Osteocyte (in vitro differentiated cells): ENCODE measurements at regions not wholly inside any gene's neighbourhood (a gene's known extent, or its start where the extent isn't known, plus 50 kb on each side); places are given as distances from the start of the nearest gene placed in this dataset.

Source experiments
- DNase-seq: peaks from one replicate; pipeline ENCODE4 v3.0.0; 2021; ENCODE audit warnings: mixed read lengths; ENCODE audit not compliant: unreplicated experiment; ENCODE audit errors: extremely low spot score
- H3K27ac Mint-ChIP-seq: one replicate; pipeline ENCODE4 v1.8.0; 2021; ENCODE audit warnings: mild to moderate bottlenecking, mixed read lengths; ENCODE audit not compliant: unreplicated experiment
- H3K27me3 Mint-ChIP-seq: one replicate; pipeline ENCODE4 v1.8.0; 2021; ENCODE audit warnings: mixed read lengths; ENCODE audit not compliant: unreplicated experiment
- H3K36me3 Mint-ChIP-seq: one replicate; pipeline ENCODE4 v1.8.0; 2021; ENCODE audit warnings: mixed read lengths; ENCODE audit not compliant: unreplicated experiment
- H3K4me1 Mint-ChIP-seq: one replicate; pipeline ENCODE4 v1.8.0; 2021; ENCODE audit warnings: mixed read lengths; ENCODE audit not compliant: unreplicated experiment
- H3K4me3 Mint-ChIP-seq: one replicate; pipeline ENCODE4 v1.8.0; 2021; ENCODE audit warnings: mild to moderate bottlenecking, moderate library complexity, mixed read lengths; ENCODE audit not compliant: unreplicated experiment
- H3K9me3 Mint-ChIP-seq: one replicate; pipeline ENCODE4 v1.8.0; 2021; ENCODE audit warnings: mixed read lengths; ENCODE audit not compliant: unreplicated experiment
- TF ChIP-seq, protein P1 (sequence below): fragments of 200-600 bp; sonication (generic); IDR thresholded peaks from 2 replicates; pipeline ENCODE4 v1.5.0; 2021; ENCODE audit warnings: antibody characterized with exemption, mild to moderate bottlenecking, moderate library complexity

- H3K4me3 Mint-ChIP-seq: no peak overlapping the region
- H3K27ac Mint-ChIP-seq: no peak overlapping the region
- no peak for DNase-seq
- TF ChIP-seq, protein P1, sequence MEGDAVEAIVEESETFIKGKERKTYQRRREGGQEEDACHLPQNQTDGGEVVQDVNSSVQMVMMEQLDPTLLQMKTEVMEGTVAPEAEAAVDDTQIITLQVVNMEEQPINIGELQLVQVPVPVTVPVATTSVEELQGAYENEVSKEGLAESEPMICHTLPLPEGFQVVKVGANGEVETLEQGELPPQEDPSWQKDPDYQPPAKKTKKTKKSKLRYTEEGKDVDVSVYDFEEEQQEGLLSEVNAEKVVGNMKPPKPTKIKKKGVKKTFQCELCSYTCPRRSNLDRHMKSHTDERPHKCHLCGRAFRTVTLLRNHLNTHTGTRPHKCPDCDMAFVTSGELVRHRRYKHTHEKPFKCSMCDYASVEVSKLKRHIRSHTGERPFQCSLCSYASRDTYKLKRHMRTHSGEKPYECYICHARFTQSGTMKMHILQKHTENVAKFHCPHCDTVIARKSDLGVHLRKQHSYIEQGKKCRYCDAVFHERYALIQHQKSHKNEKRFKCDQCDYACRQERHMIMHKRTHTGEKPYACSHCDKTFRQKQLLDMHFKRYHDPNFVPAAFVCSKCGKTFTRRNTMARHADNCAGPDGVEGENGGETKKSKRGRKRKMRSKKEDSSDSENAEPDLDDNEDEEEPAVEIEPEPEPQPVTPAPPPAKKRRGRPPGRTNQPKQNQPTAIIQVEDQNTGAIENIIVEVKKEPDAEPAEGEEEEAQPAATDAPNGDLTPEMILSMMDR: no peak
- H3K9me3 Mint-ChIP-seq: no peaks in the 10 kb centered on the region
- H3K36me3 Mint-ChIP-seq: no peaks in the 10 kb centered on the region
- no peaks in the 10 kb centered on the region for H3K4me1 Mint-ChIP-seq
- no peaks in the 10 kb centered on the region for H3K27me3 Mint-ChIP-seq
Observed at GRCh38 chr2:21310493-21310892, 186.7 kb downstream of the TDRD15 start.

DNA sequence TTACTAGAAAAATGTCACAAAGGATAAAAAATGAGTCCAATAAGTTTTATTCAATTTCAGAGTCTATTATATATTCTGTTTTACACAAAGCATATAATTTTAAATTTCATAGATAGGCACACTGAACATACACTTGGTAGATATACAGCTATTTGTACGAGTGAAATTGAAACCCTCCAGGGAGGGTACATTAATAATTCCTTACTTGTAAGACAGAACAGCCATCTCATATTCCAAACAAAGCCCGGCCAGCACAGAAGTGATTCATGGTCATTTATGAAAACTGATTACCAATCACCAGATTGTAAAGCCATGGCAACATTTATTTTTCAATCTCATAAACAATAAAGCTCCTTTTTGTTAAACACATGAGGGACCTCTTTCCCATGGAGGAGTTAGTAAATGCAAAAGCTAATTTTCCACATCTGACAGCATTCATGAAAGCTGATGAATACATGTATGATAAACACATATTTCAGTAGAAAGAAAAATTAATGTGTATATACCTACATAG lies 190.6 kb downstream of the TDRD15 start:
- Mint-ChIP-seq H3K27me3 (peaks cover 11% of the 10 kb centered on the region), H3K9me3 (no peaks in the 10 kb centered on the region), H3K4me1 (no peaks in the 10 kb centered on the region), H3K36me3 (no peaks in the 10 kb centered on the region), H3K27ac (no peak overlapping the region), H3K4me3 (no peak overlapping the region)
- DNase-seq: no peak
- TF ChIP-seq, protein P1: no peak

GRCh38 chr2:21317131-21317530 lies 193.4 kb downstream of the TDRD15 start:
- H3K9me3 Mint-ChIP-seq: no peaks in the 10 kb centered on the region
- no peak overlapping the region for H3K4me3 Mint-ChIP-seq
- no peak overlapping the region for H3K27ac Mint-ChIP-seq
- H3K27me3 Mint-ChIP-seq: peaks cover 11% of the 10 kb centered on the region
- H3K36me3 Mint-ChIP-seq: no peaks in the 10 kb centered on the region
- H3K4me1 Mint-ChIP-seq: no peaks in the 10 kb centered on the region
- no peak for DNase-seq
- TF ChIP-seq, protein P1: peak; percentile 75

DNA sequence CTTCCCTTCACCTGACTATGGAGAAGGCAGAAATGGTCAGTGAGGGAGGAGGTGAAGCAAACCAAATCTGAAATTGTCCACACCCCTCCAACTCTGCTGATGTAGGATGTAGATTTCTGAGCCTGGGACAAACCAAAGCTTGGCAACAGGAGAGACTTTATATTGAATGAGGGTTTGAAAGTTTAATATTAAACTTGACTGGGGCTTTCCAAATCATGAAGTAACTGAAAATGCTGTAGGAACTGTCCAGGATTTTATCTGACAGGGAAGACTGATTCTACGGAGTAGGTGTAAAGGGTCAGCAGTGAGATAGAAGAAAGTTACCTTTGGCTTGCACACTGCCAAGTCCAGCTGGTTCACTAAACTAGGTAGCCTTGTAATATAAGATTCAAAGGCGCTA lies 194.5 kb downstream of the TDRD15 start:
- TF ChIP-seq, protein P1: no peak
- Mint-ChIP-seq H3K27me3 (peaks cover 13% of the 10 kb centered on the region), H3K36me3 (no peaks in the 10 kb centered on the region), H3K4me1 (no peaks in the 10 kb centered on the region), H3K4me3 (no peak overlapping the region), H3K27ac (no peak overlapping the region), H3K9me3 (no peaks in the 10 kb centered on the region)
- DNase-seq: no peak

- Mint-ChIP-seq H3K27ac (no peak overlapping the region), H3K4me1 (no peaks in the 10 kb centered on the region), H3K36me3 (no peaks in the 10 kb centered on the region), H3K4me3 (no peak overlapping the region), H3K27me3 (peaks cover 2% of the 10 kb centered on the region), H3K9me3 (peaks cover 4% of the 10 kb centered on the region)
- no peak for DNase-seq
- TF ChIP-seq, protein P1: no peak
Observed at GRCh38 chr2:21326152-21326551, 202.4 kb downstream of the TDRD15 start.
